ENCODE measurements at regions not wholly inside any gene's neighbourhood (a gene's known extent, or its start where the extent isn't known, plus 50 kb on each side); places are given as distances from the start of the nearest gene placed in this dataset.

- ChIA-PET POLR2A (ENCODE audit: unreplicated experiment) (no interaction called here), CTCF (no interaction called here)
- H3K27ac ChIP-seq = no peak overlapping the region
- no peaks in the 10 kb centered on the region for H3K9me2 ChIP-seq (ENCODE audit: insufficient read depth)
- H3K79me2 ChIP-seq (ENCODE audit: low read depth) = no peaks in the 10 kb centered on the region
- no peaks in the 10 kb centered on the region for H3F3A ChIP-seq (ENCODE audit: insufficient read depth, low read depth)
- H3K36me3 ChIP-seq (ENCODE audit: low read depth) = no peaks in the 10 kb centered on the region
- no peaks in the 10 kb centered on the region for H3K9me3 ChIP-seq (ENCODE audit: insufficient read depth, low read depth)
- TF ChIP-seq EZH2 (IDR thresholded peaks at IDR 0.05; ENCODE audit: low read depth) (no peak), CTCF (conservative IDR thresholded peaks at IDR 0.05) (no peak)
- H3K4me3 ChIP-seq = no peak overlapping the region
- no peak overlapping the region for H2AFZ ChIP-seq
- H3K4me2 ChIP-seq = no peak overlapping the region
- intact Hi-C loops (cut with micrococcal nuclease; ENCODE audit: unreplicated experiment) = no loop called here
- DNase-seq = peak in 1 of 2 experiments; percentile 47
- no peaks in the 10 kb centered on the region for H4K20me1 ChIP-seq (ENCODE audit: insufficient read depth)
- no peaks in the 10 kb centered on the region for H3K4me1 ChIP-seq (replicated peaks; ENCODE audit: insufficient read depth)
- H3K27me3 ChIP-seq (ENCODE audit: insufficient read depth, low read depth) = no peaks in the 10 kb centered on the region
- BruUV-seq (replicated peaks) = no TSS peak
Observed at GRCh38 chr6:87808005-87808757, 106.1 kb upstream of the AKIRIN2 start.

GRCh38 chr6:87807475-87807874 lies 105.4 kb upstream of the AKIRIN2 start:
- ChIA-PET CTCF (no interaction called here), POLR2A (ENCODE audit: unreplicated experiment) (no interaction called here)
- BruUV-seq (replicated peaks) = no TSS peak
- Histone ChIP-seq H3K4me2 (no peak overlapping the region), H3K9me3 (ENCODE audit: insufficient read depth, low read depth) (no peaks in the 10 kb centered on the region), H3K27ac (no peak overlapping the region), H3K4me3 (no peak overlapping the region), H2AFZ (no peak overlapping the region), H4K20me1 (ENCODE audit: insufficient read depth) (no peaks in the 10 kb centered on the region), H3K36me3 (ENCODE audit: low read depth) (no peaks in the 10 kb centered on the region), H3K27me3 (ENCODE audit: insufficient read depth, low read depth) (no peaks in the 10 kb centered on the region), H3K4me1 (replicated peaks; ENCODE audit: insufficient read depth) (no peaks in the 10 kb centered on the region), H3K79me2 (ENCODE audit: low read depth) (no peaks in the 10 kb centered on the region), H3K9me2 (ENCODE audit: insufficient read depth) (no peaks in the 10 kb centered on the region), H3F3A (ENCODE audit: insufficient read depth, low read depth) (no peaks in the 10 kb centered on the region)
- TF ChIP-seq EZH2 (IDR thresholded peaks at IDR 0.05; ENCODE audit: low read depth) (no peak), CTCF (conservative IDR thresholded peaks at IDR 0.05) (no peak)
- no peak for DNase-seq
- intact Hi-C loops (cut with micrococcal nuclease; ENCODE audit: unreplicated experiment) = no loop called here

GRCh38 chr6:87806635-87807034 lies 104.6 kb upstream of the AKIRIN2 start:
- Histone ChIP-seq H3K4me3 (no peak overlapping the region), H3K36me3 (ENCODE audit: low read depth) (no peaks in the 10 kb centered on the region), H3K4me2 (no peak overlapping the region), H3K27ac (no peak overlapping the region), H3K9me3 (ENCODE audit: insufficient read depth, low read depth) (no peaks in the 10 kb centered on the region), H3K9me2 (ENCODE audit: insufficient read depth) (no peaks in the 10 kb centered on the region), H3K79me2 (ENCODE audit: low read depth) (no peaks in the 10 kb centered on the region), H3K27me3 (ENCODE audit: insufficient read depth, low read depth) (no peaks in the 10 kb centered on the region), H2AFZ (no peak overlapping the region), H3F3A (ENCODE audit: insufficient read depth, low read depth) (no peaks in the 10 kb centered on the region), H4K20me1 (ENCODE audit: insufficient read depth) (no peaks in the 10 kb centered on the region), H3K4me1 (replicated peaks; ENCODE audit: insufficient read depth) (no peaks in the 10 kb centered on the region)
- DNase-seq = no peak
- ChIA-PET CTCF (no interaction called here), POLR2A (ENCODE audit: unreplicated experiment) (no interaction called here)
- intact Hi-C loops (cut with micrococcal nuclease; ENCODE audit: unreplicated experiment) = no loop called here
- TF ChIP-seq EZH2 (IDR thresholded peaks at IDR 0.05; ENCODE audit: low read depth) (no peak), CTCF (conservative IDR thresholded peaks at IDR 0.05) (no peak)
- no TSS peak for BruUV-seq (replicated peaks)
